Psoas muscle (tissue), 7 donors: ENCODE measurements at regions not wholly inside any gene's neighbourhood (a gene's known extent, or its start where the extent isn't known, plus 50 kb on each side); places are given as distances from the start of the nearest gene placed in this dataset.

Experiments used
- ATAC-seq, 4 donors: fragments of 200-7000 bp; cut with Tn5 transposase; one replicate each; pipeline ENCODE4 v1.9.1; 2020; ENCODE audit warnings: moderate library complexity in 3 of 4, mild to moderate bottlenecking in 2 of 4
- DNase-seq, 2 donors: peaks; one replicate each; pipeline ENCODE4 v3.0.0-alpha.2; 2020
- H3K27ac ChIP-seq: fragments of 200-600 bp; one replicate; pipeline ENCODE4 v1.8.0; 2022
- H3K27me3 ChIP-seq, 3 donors: fragments of 200-600 bp in 1 of 3; one replicate each; pipeline versions ENCODE4 v1.6.1 to v1.8.0; 2013 to 2022; ENCODE audit warnings: low read length in 2 of 3, mild to moderate bottlenecking in 2 of 3, moderate library complexity in 1 of 3; ENCODE audit not compliant: insufficient read depth in 3 of 3
- H3K36me3 ChIP-seq, 2 donors: fragments of 200-600 bp in 1 of 2; one replicate each; pipeline versions ENCODE4 v1.6.1 to v1.8.0; 2013 to 2022; ENCODE audit warnings: low read depth in 1 of 2, mild to moderate bottlenecking in 1 of 2, moderate library complexity in 1 of 2; ENCODE audit not compliant: insufficient read depth in 1 of 2
- H3K4me1 ChIP-seq: fragments of 200-600 bp; one replicate; pipeline ENCODE4 v1.8.0; 2022
- H3K4me3 ChIP-seq: fragments of 200-600 bp; one replicate; pipeline ENCODE4 v1.8.0; 2022; ENCODE audit warnings: mild to moderate bottlenecking
- H3K9me3 ChIP-seq: fragments of 200-600 bp; one replicate; pipeline ENCODE4 v1.8.0; 2022
- WGBS, 3 donors: extraction: QIAGEN DNeasy Blood & Tissue Kit; methylation state at CpG; one replicate each; pipeline versions ENCODE4 v1.1.6 to v1.1.7; 2013; 5-methylcytosine and 5-hydroxymethylcytosine counted together
- intact Hi-C, 2 donors: fragments of 100-400 bp; cut with DNase I; formaldehyde crosslinking; loops; one replicate each; pipeline versions ENCODE4 v1.11.0 to v1.14.2; 2022
- TF ChIP-seq, protein P1 (sequence below): fragments of 200-600 bp; IDR thresholded peaks from one replicate; pipeline ENCODE4 v1.8.0; 2022; ENCODE audit warnings: antibody characterized with exemption
- donor health status: healthy with polysubstance abuse.
- donor health status: DM: no; HTN: no; CAD: no; lungs with moderate emphysema.
- donor health status: Bipolar disorder and iron deficiency.
- donor health status: healthy.
- donor health status: DM: yes; HTN: yes; CAD: no.
- donor health status: DM: no; HTN: no; CAD: no.
- donor health status: DM: yes; HTN: yes; CAD: no.

DNA sequence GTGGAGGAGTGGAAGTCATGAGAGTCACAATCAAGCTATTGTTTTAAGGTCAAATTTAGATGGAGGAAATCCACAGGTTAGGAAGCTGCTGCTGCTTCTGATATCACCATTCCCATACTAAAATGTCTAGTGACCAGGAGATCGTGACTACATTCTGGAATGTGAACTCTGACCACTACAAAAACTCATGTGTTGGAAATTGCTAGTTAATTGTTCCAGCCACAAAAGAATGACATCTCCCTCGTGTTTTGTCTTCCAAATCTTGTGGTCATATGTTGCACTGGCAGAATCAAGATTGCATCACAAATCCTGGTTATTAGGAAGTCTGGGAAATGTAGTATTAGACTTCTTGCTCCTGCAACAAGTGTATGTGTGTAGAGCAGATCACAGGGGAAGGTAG, 441.9 kb downstream of the CD109 start:
- WGBS, 3 donors: 21 to 29% (median 26%) methylated on average over 2 of the region's 2 CpGs
- intact Hi-C loops: no loop called here
- ATAC-seq (no peak), DNase-seq (no peak)
- Histone ChIP-seq H3K4me1 (no peaks in the 10 kb centered on the region), H3K27ac (no peak overlapping the region), H3K27me3 (no peaks in the 10 kb centered on the region), H3K36me3 (no peaks in the 10 kb centered on the region), H3K4me3 (no peak overlapping the region), H3K9me3 (no peaks in the 10 kb centered on the region)
- TF ChIP-seq, protein P1, sequence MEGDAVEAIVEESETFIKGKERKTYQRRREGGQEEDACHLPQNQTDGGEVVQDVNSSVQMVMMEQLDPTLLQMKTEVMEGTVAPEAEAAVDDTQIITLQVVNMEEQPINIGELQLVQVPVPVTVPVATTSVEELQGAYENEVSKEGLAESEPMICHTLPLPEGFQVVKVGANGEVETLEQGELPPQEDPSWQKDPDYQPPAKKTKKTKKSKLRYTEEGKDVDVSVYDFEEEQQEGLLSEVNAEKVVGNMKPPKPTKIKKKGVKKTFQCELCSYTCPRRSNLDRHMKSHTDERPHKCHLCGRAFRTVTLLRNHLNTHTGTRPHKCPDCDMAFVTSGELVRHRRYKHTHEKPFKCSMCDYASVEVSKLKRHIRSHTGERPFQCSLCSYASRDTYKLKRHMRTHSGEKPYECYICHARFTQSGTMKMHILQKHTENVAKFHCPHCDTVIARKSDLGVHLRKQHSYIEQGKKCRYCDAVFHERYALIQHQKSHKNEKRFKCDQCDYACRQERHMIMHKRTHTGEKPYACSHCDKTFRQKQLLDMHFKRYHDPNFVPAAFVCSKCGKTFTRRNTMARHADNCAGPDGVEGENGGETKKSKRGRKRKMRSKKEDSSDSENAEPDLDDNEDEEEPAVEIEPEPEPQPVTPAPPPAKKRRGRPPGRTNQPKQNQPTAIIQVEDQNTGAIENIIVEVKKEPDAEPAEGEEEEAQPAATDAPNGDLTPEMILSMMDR: no peak

DNA sequence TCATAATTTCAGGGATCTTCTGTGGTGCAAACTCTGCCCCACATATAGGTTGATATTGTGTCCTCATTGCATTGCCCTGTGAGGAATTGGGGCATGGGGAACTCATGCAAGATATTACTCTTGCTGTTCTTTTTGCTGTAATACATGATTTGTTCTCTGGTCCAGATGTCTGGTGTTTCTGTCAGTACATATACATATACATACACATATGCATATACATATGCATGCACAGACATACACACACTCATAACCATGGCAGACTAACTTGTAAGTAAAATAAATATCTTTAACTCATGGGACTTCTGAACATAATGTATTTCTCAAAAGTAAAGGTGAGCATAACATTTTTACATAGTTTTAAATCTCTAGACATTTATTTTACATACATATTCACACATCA, 438.3 kb downstream of the CD109 start:
- intact Hi-C loops: no loop called here
- H3K27ac ChIP-seq: no peak overlapping the region
- DNase-seq (no peak), ATAC-seq (no peak)
- no peak overlapping the region for H3K4me3 ChIP-seq
- no peaks in the 10 kb centered on the region for H3K36me3 ChIP-seq
- H3K27me3 ChIP-seq: no peaks in the 10 kb centered on the region
- TF ChIP-seq, protein P1: no peak
- no peaks in the 10 kb centered on the region for H3K9me3 ChIP-seq
- no peaks in the 10 kb centered on the region for H3K4me1 ChIP-seq

GRCh38 chr6:74133073-74133472, 437.1 kb downstream of the CD109 start:
- Histone ChIP-seq H3K4me3 (no peak overlapping the region), H3K36me3 (no peaks in the 10 kb centered on the region), H3K27ac (no peak overlapping the region), H3K9me3 (no peaks in the 10 kb centered on the region), H3K27me3 (no peaks in the 10 kb centered on the region), H3K4me1 (no peaks in the 10 kb centered on the region)
- TF ChIP-seq, protein P1: no peak
- WGBS, 3 donors: 98 to 100% (median 100%) methylated on average over 1 of the region's 1 CpG
- intact Hi-C loops: no loop called here
- ATAC-seq (no peak), DNase-seq (no peak)

DNA sequence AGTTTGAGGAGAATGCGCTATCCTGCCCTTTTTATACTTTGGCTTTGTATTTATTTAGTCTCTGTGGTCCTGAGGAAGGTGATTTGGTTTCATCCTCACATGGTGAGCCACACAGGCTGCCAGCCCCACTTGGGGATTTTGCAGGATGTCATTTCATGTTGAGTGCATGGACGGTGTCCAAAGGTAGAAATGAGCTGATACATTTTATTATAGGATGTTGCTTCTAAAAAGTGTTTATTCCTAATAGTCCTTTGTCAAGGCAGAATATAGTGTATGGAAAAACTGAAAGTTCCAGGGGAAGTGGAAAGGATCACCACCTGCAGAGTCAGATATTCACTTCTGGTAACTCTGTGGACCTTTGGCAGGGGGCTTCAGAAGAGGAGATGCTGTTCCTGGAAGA, 434.6 kb downstream of the CD109 start:
- TF ChIP-seq, protein P1: no peak
- no peak for DNase-seq
- Histone ChIP-seq H3K4me1 (no peaks in the 10 kb centered on the region), H3K36me3 (no peaks in the 10 kb centered on the region), H3K27me3 (no peaks in the 10 kb centered on the region), H3K9me3 (no peaks in the 10 kb centered on the region), H3K27ac (no peak overlapping the region), H3K4me3 (no peak overlapping the region)
- intact Hi-C loops: no loop called here
- no peak for ATAC-seq
- WGBS, 3 donors: 80 to 85% (median 84%) methylated on average over 2 of the region's 2 CpGs

DNA sequence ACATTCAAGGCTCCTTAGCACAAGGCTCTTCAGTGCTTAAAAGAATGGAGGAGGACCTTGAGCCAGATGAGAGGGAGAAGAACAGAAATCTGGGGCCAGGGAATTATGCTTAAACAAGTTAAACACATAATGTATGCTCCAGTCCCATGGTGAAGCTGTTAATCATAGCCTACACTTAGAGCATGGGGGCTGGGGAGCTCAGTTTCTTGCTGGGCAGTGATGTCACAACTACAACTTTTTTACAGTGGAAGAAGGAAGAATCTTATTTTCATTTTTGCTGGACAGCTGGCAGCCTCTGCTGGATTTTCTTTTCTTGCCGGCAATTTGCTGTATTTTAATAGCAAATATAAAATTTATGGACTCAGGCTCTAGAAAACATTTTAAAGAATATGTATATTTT, 432.5 kb downstream of the CD109 start:
- intact Hi-C loops: no loop called here

More for the DNA sequence above, 432.5 kb downstream of the CD109 start:
- Histone ChIP-seq H3K9me3 (no peaks in the 10 kb centered on the region), H3K27ac (no peak overlapping the region), H3K27me3 (no peaks in the 10 kb centered on the region), H3K36me3 (no peaks in the 10 kb centered on the region), H3K4me3 (no peak overlapping the region), H3K4me1 (no peaks in the 10 kb centered on the region)
- no peak for ATAC-seq
- WGBS, 3 donors: 34 to 38% (median 37%) methylated on average over 1 of the region's 1 CpG
- DNase-seq: no peak
- TF ChIP-seq, protein P1: no peak
